Activated CD4-positive, CD25-positive, alpha-beta regulatory T cell treated with anti-CD3 and anti-CD28 coated beads, Interleukin-2, amount 50 U/mL, for 24 hours (primary cell): ENCODE measurements at regions not wholly inside any gene's neighbourhood (a gene's known extent, or its start where the extent isn't known, plus 50 kb on each side); places are given as distances from the start of the nearest gene placed in this dataset.
"Not testable (repeated sequence)": the region's sequence is repeated elsewhere in the genome, so short reads cannot be mapped to it uniquely, and the experiment has no call there.

Source experiments
- ATAC-seq, 2 donors: fragments of 150-1000 bp; cut with Tn5 transposase; one replicate each; pipeline ENCODE4 v1.10.0; 2021; ENCODE audit warnings: mild to moderate bottlenecking in 1 of 2, moderate library complexity in 1 of 2

GRCh38 chr7:106713452-106713851, 52.5 kb upstream of the CCDC71L start:
- not testable (repeated sequence) for ATAC-seq

DNA sequence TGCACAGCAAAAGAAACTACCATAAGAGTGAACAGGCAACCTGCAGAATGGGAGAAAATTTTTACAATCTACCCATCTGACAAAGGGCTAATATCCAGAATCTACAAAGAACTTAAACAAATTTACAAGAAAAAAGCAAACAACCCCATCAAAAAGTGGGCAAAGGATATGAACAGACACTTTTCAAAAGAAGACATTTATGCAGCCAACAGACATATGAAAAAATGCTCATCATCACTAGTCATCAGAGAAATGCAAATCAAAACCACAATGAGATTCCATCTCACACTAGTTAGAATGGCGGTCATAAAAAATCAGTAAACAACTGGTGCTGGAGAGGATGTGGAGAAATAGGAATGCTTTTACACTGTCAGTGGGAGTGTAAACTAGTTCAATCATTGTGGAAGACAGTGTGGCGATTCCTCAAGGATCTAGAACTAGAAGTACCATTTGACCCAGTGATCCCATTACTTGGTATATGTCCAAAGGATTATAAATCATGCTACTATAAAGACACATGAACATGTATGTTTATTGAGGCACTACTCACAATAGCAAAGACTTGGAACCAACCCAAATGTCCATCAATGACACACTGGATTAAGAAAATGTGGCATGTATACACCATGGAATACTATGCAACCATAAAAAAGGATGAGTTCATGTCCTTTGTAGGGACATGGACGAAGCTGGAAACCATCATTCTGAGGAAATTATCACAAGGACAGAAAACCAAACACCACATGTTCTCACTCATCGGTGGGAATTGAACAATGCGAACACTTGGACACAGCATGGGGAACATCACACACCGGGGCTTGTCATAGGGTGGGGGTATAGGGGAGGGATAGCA, 53.9 kb upstream of the CCDC71L start:
- ATAC-seq, result not testable (repeated sequence)

GRCh38 chr7:106715730-106716129, 54.8 kb upstream of the CCDC71L start:
- ATAC-seq, result no peak

GRCh38 chr7:106717254-106717954, 56.4 kb upstream of the CCDC71L start:
- no peak for ATAC-seq

DNA sequence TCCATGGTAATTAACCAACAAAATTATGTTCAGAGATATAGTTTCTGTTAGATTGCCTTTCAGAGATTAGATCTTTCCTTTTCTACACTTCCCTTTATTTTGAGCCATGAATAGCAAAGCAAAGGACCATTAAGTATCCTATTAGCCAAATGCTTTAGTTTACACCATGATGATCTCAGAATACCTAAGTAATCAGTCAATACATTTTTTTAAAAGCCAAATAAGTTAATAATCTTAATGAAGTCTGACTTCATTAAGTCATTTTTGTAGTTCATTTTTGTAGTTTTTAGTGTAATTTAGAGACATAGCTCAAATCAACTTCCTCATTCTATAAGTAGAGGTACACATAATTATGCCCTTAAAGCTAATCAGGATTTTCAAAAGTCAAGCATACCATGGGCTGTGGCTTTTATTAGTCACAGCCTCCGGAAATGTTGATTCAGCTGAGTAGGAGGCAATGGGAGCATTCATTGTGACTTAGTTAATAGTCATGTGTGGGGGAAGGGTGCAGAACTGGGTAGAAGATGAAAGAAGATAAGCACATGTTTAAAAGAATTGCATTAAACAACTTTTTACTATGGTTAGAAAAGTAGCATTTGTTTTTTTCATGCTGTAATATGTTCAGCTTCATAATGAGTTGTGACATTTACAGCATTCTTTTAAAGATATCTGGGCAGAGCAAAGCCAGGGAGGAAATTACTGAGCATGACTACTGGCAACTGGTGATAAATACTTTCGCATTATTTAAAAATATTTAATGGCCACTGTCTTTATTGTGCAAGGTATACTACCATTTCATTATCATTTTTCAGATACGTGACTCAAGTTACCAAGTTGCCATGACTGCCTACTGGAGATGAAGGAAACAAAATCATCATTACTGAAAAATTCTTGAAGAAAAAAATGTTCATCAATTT, 57.3 kb upstream of the CCDC71L start:
- peak; percentile 95 to 96 for ATAC-seq

- ATAC-seq, result no peak
Observed at GRCh38 chr7:106720641-106721040, 59.7 kb upstream of the CCDC71L start.

DNA sequence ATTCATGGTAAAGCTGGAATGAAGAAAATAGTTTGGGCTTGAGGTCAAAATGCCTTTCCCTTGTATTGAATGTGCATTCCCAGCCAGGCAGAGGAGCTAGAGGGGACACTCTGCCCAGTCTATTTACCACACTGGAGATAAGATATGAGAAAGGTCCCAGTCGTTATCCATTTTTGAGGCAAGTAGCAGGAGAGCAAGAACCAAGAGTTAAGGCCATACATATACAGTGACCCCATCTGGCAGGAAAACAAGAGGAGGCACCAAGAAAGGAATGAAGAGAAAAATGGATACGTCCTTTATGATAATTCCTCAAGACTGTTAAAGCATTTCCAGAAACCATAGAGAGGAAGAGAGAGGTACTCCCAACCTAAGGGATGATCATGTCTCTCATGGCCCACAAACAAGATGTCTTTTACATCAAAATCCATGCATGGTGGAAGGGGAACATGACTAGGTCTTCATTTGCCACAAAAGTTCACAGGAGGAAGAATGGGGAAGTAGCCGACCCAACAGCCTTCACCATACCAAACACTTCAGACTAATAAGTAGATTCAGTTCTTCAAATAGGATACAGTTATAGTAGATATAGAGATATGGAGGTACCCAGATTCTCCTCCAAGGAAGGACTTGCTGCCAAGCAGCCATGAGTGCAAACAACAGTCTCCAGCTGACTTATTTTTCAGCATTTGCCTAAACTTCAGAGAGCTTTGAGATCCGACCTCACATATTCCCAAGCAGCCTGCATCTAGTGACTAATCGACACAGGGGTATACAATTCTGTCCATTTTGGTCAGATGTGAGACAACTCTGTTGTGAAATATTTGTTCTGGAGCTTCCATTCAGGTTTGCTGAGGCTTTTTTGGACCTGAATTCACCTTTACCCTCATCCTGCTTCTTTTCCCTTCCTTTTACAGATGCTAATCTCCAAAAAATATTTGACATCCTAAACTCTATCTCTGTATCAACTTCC, 61.1 kb upstream of the CCDC71L start:
- ATAC-seq, result no peak

- no peak for ATAC-seq
Observed at GRCh38 chr7:106723398-106723797, 62.4 kb upstream of the CCDC71L start.

GRCh38 chr7:106729720-106730385, 68.9 kb upstream of the CCDC71L start:
- ATAC-seq, result peak; percentile 69 to 87

- ATAC-seq, result no peak
Observed at GRCh38 chr7:106731187-106731586, 70.2 kb upstream of the CCDC71L start.

DNA sequence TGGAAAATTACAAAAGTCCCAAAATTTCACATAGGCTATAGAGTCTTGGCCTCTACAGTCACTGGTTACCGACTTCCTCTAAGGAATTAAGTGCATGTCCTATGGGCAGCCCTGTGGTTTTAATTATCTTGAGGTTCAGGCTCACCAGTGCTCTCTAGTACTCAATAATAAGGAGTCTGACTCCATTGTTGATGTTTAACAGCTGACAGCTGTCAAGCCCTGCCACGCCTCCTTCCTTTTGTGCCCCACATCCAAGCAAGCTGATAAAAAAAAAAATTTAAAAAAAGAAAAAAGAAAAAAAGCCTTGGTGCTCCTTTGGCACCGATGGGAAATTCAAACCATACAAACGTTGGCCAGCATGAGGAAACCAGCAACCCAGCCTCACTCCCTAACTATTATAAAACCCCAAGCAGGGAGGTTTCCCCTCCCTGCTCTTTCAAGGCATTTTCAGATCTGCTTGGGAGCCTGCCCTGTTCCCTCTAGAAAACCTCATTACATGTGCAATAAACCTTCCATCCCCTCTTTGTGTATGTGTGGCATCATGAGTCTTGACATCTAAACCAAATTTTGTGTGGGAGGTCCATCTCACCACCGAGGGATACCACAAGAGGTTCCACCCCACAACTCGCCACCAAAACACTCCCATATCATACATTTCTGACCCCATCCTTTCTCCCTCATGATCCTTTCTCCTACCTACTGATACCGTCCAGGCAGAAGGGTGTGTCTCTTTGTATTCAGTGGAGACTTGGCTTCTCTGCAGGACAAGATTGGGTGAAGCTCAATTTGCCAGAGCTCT, 70.9 kb upstream of the CCDC71L start:
- ATAC-seq, result no peak

DNA sequence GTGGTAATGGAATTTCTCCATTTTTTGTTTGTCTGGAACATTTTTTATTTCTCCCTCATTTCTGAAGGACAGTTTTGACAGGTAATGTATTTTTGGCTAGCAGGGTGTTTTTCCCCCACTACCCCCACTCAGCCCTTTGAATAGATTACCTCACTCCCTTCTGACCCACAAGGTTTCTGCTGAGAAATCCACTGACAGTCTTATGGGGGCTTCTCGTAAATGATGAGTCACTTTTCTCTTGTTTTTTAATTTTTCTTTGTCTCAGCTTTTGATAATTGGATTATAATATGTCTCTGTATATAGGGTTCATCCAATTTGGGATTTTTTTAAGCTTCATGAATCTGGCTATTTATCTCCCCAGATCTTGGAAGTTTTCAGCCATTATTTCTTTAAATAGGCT, 74.7 kb upstream of the CCDC71L start:
- ATAC-seq, result no peak

- no peak for ATAC-seq
Observed at GRCh38 chr7:106736123-106736507, 75.2 kb upstream of the CCDC71L start.

- ATAC-seq, result peak; percentile 89 to 95
Observed at GRCh38 chr7:106736508-106737201, 75.7 kb upstream of the CCDC71L start.

DNA sequence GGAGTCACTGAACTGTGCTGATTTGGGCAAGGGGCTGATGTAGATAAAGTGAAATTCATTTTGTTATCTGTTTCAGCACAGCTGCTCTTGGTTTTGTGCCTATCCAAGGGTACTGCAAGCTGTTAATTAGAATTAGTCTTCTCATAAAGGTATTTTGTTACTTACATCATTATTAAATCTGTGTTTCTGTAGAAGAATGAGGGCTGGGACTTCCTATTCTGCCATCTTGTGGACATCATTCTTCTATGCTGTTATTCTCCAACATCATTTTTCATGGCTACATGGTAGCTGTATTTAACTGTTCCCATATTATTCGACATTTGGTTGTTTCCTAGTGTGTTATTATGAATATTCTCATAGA, 76.2 kb upstream of the CCDC71L start:
- ATAC-seq, result no peak

- ATAC-seq, result no peak
Observed at GRCh38 chr7:106740806-106741205, 79.8 kb upstream of the CCDC71L start.

DNA sequence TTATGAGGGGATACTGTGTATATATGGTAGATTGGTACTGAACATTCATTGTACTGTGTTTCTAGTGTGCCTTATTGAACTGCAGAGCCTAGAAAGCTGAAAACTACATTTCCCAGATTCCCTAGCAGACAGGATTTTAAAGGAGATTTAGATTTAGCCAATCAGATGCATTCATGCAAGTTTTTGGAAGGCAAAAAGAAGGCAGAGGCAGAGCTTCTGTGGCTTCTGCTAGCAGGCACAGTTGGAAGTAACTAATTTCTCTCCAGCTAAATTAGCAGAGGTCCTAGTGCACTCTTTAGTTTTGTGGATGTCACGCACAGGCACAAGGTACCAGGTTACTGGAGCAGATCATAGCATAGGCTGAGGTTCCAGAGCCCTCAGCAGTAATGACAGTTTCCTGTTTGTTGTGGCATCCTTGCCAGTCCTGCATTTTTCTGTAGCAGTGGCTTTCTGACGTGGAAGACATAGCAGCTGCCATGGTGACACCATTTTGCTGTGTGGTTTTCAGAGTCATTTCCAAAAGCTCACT, 83.7 kb upstream of the CCDC71L start:
- ATAC-seq, result no peak

- ATAC-seq, result not testable (repeated sequence)
Observed at GRCh38 chr7:106747301-106747700, 86.3 kb upstream of the CCDC71L start.

DNA sequence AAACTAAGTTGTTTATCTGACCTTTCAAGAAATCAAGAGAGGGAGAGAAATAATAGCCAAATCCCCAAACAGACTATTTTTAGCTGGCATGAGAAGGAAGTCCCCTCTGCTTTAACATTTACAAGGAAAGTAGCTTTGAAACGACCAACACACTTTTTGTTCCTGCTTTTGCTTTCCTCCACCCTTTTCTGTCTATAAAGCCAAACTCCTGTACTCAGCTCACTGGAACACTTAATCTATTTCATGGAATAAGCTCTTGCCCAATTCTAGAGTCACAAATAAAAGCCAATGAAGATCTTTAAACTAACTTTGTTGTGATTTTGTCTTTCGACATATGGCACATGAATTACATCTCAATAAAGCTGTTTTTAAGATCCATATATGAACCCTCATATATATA, 86.8 kb upstream of the CCDC71L start:
- no peak for ATAC-seq

DNA sequence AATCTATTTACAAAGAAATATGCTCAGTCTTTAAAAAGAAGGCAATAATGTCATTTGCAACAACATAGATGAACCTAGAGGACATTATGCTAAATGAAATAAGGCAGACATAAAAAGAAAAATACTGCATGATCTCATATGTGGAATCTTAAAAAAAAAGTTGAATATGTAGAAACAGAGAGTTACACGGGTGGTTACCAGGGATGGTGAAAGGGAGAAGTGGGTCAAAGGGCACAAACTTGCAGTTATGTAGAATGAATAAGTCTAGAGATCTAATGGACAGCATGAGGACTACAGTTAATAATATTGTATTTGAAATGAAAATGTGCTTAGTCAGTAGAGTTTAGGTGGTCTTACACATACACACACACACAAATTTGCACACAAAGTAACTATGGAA, 88.2 kb upstream of the CCDC71L start:
- no peak for ATAC-seq
